MM.1S (cell line): ENCODE measurements at regions not wholly inside any gene's neighbourhood (a gene's known extent, or its start where the extent isn't known, plus 50 kb on each side); places are given as distances from the start of the nearest gene placed in this dataset.

Source experiments
- CTCF ChIP-seq: fragments of 300-600 bp; sonication (generic); IDR thresholded peaks from 2 replicates; pipeline ENCODE4 v1.5.1; 2016; ENCODE audit warnings: antibody characterized with exemption, low read length, mixed read lengths
- EZH2 ChIP-seq: fragments of 300-600 bp; sonication (generic); optimal IDR thresholded peaks from 2 replicates; pipeline ENCODE3; 2017; ENCODE audit warnings: low read depth, mild to moderate bottlenecking, antibody characterized with exemption, low read length, mixed read lengths
- EZH2phosphoT487 ChIP-seq: fragments of 300-600 bp; sonication (generic); IDR thresholded peaks from 2 replicates; pipeline ENCODE4 v1.6.1; 2018; ENCODE audit warnings: antibody characterized with exemption, low read length

GRCh38 chr13:109883181-109884180, 97.1 kb upstream of the IRS2 start:
- no peak for TF ChIP-seq CTCF
- TF ChIP-seq EZH2: no peak
- TF ChIP-seq EZH2phosphoT487: no peak
